Mononuclear cell (primary cell): ENCODE measurements at regions not wholly inside any gene's neighbourhood (a gene's known extent, or its start where the extent isn't known, plus 50 kb on each side); places are given as distances from the start of the nearest gene placed in this dataset.

ENCODE experiments used
- H3K27me3 ChIP-seq: 2 replicates; pipeline ENCODE4 v1.6.0; 2011; ENCODE audit warnings: low read length, control low read depth; ENCODE audit not compliant: insufficient read depth
- H3K4me1 ChIP-seq: 2 replicates; pipeline ENCODE4 v1.5.1; 2011; ENCODE audit warnings: mild to moderate bottlenecking, low read length, control low read depth; ENCODE audit not compliant: insufficient read depth
- H3K4me3 ChIP-seq: 2 replicates; pipeline ENCODE4 v1.5.1; 2011; ENCODE audit warnings: mild to moderate bottlenecking, low read length, moderate library complexity
- H3K9me3 ChIP-seq: 2 replicates; pipeline ENCODE4 v1.5.1; 2011; ENCODE audit warnings: low read depth, mild to moderate bottlenecking, control low read depth, low read length

DNA sequence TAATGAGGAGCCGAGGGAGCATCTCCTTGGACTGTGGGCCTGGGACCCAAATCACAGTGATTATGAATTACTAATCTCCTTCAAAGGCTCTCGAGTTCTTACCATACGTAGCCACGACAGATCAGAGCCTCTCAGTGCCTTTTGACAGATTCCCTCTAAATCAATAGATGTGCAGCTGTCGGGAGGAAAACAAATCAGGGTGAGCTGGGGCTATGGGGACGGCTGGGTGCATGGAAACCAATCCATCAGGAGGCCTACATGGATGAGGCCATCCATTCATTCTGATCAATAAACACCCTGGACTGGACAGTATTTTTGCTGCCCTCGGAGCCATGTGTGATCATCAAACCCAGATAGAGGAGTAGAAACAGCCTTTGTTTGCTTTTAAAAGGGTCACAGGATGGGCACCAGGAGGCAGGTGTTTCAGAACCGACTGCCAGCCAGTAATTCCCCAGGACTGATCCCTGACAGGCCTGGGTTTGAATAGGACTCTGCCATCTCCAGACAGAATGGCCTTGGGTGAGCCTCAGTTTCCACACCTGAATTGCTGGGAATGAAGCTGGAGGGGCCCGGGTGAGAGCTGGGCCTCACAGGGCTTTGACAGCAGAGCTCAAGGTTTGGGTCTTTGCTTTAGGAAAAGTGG lies 532.8 kb downstream of the MATN1 start:
- H3K4me1 ChIP-seq = peaks cover 9% of the 10 kb centered on the region
- no peaks in the 10 kb centered on the region for H3K27me3 ChIP-seq
- H3K9me3 ChIP-seq = no peaks in the 10 kb centered on the region
- H3K4me3 ChIP-seq = no peak overlapping the region

DNA sequence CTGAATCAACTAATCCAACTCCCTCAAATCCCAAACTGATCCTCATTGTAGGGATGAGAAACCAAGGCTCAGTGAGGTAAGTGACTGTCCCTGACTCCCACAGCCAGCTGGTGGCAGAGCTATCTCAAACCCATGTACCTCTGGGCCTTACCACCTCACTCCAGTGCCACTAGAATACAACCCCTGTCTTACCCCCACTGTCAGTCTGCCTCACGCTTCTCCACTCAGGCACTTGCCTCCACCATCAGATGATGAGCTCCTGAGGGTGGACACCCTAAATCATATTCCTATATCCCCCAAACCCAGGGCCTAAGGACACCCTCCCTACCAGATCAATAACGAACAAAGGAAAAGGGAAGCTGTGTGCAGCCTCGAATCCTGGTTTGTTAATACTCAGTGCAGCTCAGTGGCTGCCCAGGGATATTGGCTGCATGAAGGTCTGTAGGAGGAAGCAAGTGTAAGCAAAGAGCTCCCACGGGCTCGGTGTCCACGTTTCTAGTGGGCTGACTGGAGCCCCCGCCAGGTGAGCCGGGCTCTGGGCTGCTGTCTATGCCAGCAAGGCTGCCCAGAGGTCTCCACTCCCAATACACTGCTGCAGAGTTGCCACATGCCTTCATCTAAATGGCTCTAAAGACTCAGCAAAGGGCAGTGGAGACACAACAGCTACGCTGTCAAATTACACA lies 533.4 kb downstream of the MATN1 start:
- Histone ChIP-seq H3K27me3 (no peaks in the 10 kb centered on the region), H3K9me3 (no peaks in the 10 kb centered on the region), H3K4me3 (no peak overlapping the region), H3K4me1 (peaks cover 9% of the 10 kb centered on the region)

DNA sequence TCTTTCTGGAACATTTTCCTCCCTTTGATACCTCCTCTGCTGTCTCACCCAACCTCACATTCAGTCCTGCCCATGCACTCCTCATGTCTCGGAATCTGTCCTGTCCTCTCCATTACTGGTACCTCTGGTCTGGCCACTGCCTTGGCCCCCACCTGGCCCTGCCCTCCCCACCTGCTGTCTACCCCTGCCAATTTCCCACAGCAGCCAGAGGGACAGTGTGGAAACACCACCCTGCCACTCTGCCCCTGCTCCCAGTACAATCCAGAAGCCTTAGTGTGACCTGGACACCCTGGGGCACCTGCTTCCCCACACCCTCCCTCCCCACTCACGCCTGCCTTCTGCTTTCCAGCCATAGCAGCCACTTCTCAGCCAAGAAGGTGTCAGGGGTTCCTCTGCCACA lies 534.4 kb downstream of the MATN1 start:
- Histone ChIP-seq H3K9me3 (no peaks in the 10 kb centered on the region), H3K4me1 (peaks cover 9% of the 10 kb centered on the region), H3K27me3 (no peaks in the 10 kb centered on the region), H3K4me3 (no peak overlapping the region)

DNA sequence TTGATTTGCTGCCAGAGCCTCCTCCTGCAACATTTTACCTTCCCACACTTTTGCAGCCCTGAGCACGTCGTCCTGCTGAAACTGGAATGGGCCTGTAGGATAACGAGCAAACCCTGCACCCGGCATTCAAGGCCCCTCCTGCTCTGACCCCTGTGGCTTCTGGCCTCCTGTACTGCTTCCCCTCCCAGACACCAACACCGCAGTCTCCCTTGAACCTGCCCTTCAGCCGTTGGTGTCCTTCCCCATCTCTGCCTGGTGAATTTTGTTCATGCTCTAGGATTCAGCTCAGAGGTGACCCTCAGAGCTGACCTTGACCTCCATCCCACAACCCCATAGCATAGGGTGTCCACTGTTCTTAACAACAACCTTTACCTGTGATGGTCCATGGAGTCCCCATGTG lies 535.1 kb downstream of the MATN1 start:
- Histone ChIP-seq H3K27me3 (no peaks in the 10 kb centered on the region), H3K4me3 (no peak overlapping the region), H3K9me3 (no peaks in the 10 kb centered on the region), H3K4me1 (peaks cover 9% of the 10 kb centered on the region)

DNA sequence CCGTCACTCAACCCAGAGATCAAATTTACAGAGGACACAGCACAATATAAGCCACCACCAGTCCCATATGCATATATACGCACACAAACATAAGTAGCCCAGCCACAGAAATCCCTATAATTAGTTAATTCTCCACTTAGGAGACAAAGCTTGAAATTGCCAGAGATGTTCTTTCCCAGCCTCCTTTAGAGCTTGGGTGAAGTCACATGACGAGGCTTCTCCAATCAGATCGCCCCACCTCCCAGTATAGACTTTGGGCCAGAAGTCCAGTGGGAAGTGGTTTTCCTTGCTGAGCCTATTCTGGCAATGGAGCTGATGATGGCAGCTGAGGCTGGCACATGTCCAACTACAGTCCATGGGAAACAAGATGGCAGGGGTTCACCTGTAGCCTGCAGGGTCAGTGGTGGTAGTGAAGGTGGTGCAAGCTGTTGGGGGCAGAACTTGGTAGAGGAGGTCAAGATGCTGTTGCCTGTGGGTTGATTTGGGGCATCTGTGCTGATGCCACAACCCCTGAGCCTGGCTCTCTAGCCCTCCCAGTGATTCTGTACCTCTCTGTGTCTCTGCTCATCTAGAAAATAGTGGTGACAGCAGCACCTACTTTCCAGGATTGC lies 535.9 kb downstream of the MATN1 start:
- Histone ChIP-seq H3K27me3 (no peaks in the 10 kb centered on the region), H3K9me3 (no peaks in the 10 kb centered on the region), H3K4me3 (no peak overlapping the region), H3K4me1 (peaks cover 9% of the 10 kb centered on the region)

DNA sequence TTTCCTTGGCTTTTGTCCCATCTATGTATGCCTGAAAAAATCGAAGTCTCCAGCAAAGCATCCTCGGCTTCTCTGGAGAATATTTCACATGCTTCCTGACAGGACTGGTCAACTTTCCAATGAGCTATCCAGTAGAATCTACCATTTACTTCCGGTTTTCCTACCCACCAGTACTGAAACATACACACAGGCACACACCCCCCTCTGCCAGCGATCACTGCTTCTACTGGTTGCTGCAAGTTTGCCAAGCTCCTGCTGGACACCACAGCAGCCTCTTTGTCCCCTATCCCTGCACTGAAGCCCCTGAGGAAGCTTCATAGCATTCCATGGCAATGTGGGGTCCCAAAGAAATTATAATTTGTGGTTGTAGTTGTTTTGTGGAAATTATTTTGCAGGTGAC lies 536.8 kb downstream of the MATN1 start:
- no peaks in the 10 kb centered on the region for H3K27me3 ChIP-seq
- no peak overlapping the region for H3K4me3 ChIP-seq
- peaks cover 9% of the 10 kb centered on the region for H3K4me1 ChIP-seq
- H3K9me3 ChIP-seq = no peaks in the 10 kb centered on the region

DNA sequence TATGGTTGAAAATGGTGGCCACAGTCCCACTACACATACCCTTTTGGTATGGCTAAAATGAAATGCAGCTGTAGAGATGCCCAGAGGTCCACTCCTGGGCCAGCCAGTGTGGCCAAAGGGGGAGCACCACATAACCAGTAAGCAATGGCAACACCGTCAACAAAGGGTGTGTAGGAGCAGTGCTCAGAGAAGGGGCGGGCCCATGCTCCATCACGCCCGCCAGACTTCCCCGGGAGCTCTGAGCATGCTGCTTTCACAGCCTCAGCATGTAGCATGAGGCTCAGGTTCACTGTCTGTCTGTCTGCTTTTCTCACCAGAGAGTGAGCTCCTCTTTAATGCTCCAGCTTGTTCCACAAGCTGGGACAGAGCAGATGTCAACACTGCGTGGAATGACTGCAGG lies 537.6 kb downstream of the MATN1 start:
- H3K9me3 ChIP-seq = no peaks in the 10 kb centered on the region
- no peak overlapping the region for H3K4me3 ChIP-seq
- H3K27me3 ChIP-seq = no peaks in the 10 kb centered on the region
- peaks cover 8% of the 10 kb centered on the region for H3K4me1 ChIP-seq

DNA sequence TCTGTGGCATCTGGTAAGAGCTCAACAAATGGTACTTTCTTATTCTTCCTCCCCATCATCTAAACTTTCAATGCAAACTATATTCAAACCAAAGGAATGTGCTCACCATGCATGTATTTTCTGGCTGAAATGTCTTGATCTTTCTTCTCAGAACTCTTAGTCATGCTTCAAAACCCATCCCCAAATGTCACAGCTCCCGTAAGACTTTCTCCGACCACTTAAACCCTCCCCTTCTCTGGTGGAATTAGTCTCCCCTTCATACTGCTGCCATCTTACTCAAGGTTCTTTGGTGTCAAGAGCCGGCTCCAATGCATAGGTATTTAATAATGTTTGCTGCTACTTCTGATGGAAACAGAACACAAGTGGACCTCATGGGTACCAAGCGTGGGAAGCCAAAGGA lies 538.1 kb downstream of the MATN1 start:
- Histone ChIP-seq H3K9me3 (no peaks in the 10 kb centered on the region), H3K4me1 (peaks cover 3% of the 10 kb centered on the region), H3K27me3 (no peaks in the 10 kb centered on the region), H3K4me3 (no peak overlapping the region)

DNA sequence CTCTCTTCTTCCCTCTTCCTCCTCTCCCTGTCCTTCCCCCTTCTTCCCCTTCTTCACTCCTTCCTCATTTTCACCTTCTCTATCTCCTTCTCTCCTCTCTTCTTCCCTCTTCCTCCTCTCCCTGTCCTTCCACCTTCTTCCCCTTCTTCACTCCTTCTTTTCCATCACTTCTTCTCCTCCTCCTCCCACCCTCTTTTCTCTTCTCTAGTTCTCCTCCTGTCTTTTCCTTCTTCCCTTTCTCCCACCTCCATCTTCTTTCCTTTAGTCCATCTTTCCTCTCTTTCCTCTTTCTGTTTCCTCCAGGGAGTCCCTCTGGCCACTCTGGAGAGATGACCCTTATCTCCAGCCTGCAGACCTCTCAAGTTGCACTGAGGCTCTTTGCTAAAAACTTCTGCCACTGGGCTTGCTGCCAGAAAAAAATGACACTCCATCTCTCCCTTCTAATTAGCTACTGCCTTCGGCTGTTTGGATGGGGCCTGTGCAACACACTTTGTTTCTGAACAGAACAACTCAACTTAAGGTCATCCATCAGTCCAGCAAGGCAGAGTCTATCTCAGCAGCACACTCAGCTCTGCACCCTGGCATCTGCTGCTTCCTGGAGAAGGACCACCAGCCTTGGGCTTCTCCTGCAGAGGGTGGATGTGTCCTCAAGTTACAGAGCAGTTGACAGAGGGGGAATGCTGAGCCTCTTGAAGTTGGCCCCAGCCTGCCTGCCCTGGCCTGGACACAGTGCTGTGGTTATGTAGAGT lies 538.8 kb downstream of the MATN1 start:
- Histone ChIP-seq H3K27me3 (no peaks in the 10 kb centered on the region), H3K4me1 (no peaks in the 10 kb centered on the region), H3K9me3 (no peaks in the 10 kb centered on the region), H3K4me3 (no peak overlapping the region)

DNA sequence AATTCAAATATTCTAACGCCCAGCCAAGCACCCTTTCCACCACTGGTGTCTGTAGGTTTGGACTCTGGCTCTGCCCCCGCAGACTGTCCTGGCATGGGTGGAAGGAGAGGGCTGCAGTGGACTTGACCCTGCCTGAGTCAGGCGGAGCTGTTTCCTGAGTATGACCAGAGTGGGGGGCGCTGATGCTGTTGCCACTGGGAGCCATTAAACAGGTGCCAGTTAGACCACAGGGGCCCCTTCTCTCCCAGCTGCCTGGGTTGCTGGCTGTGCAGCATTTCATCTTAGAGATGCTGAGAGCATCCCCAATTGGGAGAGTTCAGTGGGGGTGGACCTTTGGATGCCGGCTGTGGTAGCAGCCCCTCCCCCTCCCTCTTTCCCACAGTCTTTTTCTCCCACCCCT lies 539.5 kb downstream of the MATN1 start:
- Histone ChIP-seq H3K4me1 (no peaks in the 10 kb centered on the region), H3K27me3 (no peaks in the 10 kb centered on the region)

DNA sequence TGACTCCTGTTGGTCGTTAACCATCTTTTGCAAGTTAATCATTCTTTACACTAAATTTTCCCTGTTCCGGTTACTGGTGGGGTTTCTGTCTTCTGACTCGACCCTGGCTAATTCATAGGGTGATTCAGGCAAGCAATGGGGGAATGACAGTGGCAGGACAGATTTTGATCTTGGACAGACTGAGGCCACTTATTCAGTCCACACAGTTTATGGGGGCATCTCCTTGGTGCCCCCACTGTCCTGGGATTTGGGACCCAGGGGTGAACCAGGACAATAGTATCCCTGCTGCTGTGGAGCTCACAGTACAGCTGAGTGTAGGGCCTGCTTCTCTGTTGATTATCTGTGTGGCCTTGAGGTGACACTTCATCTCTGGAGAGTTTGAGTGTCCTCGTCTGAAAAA lies 540.4 kb downstream of the MATN1 start:
- Histone ChIP-seq H3K4me3 (no peak overlapping the region), H3K4me1 (no peaks in the 10 kb centered on the region), H3K9me3 (no peaks in the 10 kb centered on the region), H3K27me3 (no peaks in the 10 kb centered on the region)

More for the DNA sequence above, 539.5 kb downstream of the MATN1 start:
- Histone ChIP-seq H3K9me3 (no peaks in the 10 kb centered on the region), H3K4me3 (no peak overlapping the region)

DNA sequence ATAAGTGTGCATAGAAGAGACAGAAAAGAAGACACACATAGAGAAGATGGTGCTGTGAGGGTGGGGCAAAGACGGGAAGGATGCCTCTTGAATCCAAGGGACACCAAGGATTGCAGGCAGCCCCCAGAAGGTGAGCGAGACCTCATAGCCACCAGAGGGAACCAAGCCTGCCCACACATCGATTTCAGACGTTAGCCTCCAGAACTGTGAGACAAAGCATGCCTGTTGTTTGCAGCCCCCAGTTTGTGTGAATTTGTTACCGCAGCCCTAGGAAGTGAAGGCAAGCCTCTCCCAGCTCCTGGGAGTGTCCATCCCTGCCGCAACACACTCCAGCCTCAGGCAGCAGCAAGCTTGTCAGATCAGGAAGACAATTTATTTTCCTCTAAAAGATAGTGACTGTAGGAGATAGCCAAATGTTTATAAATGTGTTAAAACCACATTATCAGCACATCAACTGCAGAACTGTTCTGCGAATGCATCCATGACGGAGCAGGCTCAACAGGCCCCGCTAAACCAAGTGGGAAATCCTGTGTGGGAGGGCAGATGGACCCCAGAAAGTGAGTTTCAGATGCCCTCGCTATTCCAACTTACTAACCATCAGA lies 543.3 kb downstream of the MATN1 start:
- no peak overlapping the region for H3K4me3 ChIP-seq
- H3K9me3 ChIP-seq = no peaks in the 10 kb centered on the region
- H3K4me1 ChIP-seq = no peaks in the 10 kb centered on the region
- H3K27me3 ChIP-seq = no peaks in the 10 kb centered on the region

DNA sequence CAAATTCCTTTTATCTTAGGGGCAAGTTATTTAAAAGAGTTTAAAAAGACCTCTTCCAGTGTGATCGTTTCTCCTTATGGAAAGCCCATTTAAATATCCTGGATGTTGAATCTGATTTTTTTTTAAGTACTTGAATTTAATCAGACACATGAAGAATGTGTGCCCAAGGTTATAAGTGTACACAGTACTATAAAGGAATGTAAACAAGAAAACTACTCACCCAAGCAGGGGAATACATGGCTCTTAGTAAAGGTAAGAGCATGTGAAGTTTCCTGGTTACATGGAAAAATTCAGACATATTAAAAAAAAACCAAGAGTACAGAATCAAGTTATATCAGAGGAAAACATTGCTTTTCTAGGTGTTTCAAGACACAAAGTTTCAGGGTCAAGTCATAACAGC lies 546.9 kb downstream of the MATN1 start:
- Histone ChIP-seq H3K9me3 (no peaks in the 10 kb centered on the region), H3K4me1 (no peaks in the 10 kb centered on the region), H3K4me3 (no peak overlapping the region), H3K27me3 (no peaks in the 10 kb centered on the region)

DNA sequence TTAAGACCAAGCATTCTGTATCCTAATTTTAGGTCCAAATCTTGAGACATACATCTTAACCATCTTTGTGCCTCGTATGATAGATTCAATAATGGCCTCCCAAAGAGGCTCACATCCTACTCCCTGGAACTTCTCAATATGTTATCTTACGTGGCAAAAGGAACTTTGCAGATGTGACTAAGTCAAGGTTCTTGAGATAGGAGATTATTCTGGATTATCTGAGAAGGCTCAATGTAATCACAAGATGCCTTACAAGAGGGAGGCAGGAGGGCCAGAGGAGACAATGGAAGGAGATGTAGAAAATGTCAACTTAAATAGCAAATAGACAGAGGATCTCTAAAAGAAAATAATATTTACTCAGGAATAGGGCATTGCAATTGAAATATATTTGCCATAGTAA lies 548.9 kb downstream of the MATN1 start:
- no peaks in the 10 kb centered on the region for H3K9me3 ChIP-seq
- H3K27me3 ChIP-seq = no peaks in the 10 kb centered on the region
- no peaks in the 10 kb centered on the region for H3K4me1 ChIP-seq
- H3K4me3 ChIP-seq = no peak overlapping the region

DNA sequence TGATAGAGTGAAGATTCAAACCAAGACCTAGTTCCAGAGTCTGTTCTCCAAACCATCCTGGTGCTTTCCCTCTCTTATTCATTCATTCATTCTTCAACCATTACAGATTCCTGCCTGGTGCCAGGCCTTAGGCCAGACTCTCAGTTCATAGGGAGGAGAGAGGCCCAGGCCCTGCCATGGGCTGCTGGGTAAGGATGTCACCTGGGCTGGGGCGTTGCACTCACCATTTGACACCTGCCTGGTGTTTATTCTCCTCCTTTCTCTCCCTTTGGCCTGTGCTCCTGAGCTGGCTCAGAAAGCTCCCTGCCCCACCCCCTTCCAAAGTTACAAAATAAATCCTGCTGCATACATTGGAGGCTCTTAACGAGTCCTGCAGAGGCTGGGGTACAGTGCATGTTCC lies 549.8 kb downstream of the MATN1 start:
- H3K27me3 ChIP-seq = no peaks in the 10 kb centered on the region

More for the DNA sequence above, 549.8 kb downstream of the MATN1 start:
- Histone ChIP-seq H3K9me3 (no peaks in the 10 kb centered on the region), H3K4me3 (no peak overlapping the region), H3K4me1 (no peaks in the 10 kb centered on the region)
